IMR-90 (cell line): ENCODE measurements at regions not wholly inside any gene's neighbourhood (a gene's known extent, or its start where the extent isn't known, plus 50 kb on each side); places are given as distances from the start of the nearest gene placed in this dataset.

ENCODE experiments used
- ATAC-seq: fragments of 200-7000 bp; cut with Tn5 transposase; 2 replicates; pipeline ENCODE4 v1.9.1; 2020; ENCODE audit warnings: low read depth, mild to moderate bottlenecking, moderate library complexity
- BruUV-seq: library from RNA; stranded (reverse); fragments of 400-500 nt; replicated peaks from 2 replicates; lab custom pipeline; 2021; lab: Mats Ljungman, UMichigan
- CTCF ChIA-PET: fragments of 300-600 bp; formaldehyde crosslinking; extraction: SDS; loops from one replicate; lab custom pipeline; 2021; ENCODE audit warnings: antibody characterized with exemption; lab: Yijun Ruan, JAX
- POLR2A ChIA-PET: fragments of 300-600 bp; sonication (Branson Sonifier 250); formaldehyde crosslinking; loops from one replicate; lab custom pipeline; 2022; ENCODE audit warnings: antibody characterized with exemption; ENCODE audit not compliant: unreplicated experiment; lab: Charles Lee
- DNase-seq: peaks from one replicate; pipeline ENCODE4 v3.0.0; 2013
- H2AFZ ChIP-seq: replicated peaks from 2 replicates; pipeline ENCODE3; 2013; ENCODE audit warnings: low read length, mild to moderate bottlenecking; ENCODE audit not compliant: poor library complexity
- H2AK5ac ChIP-seq: 2 replicates; pipeline ENCODE4 v1.6.1; 2013; ENCODE audit warnings: low read depth, low read length, inconsistent platforms
- H2AK9ac ChIP-seq: replicated peaks from 2 replicates; pipeline ENCODE3; 2013; ENCODE audit warnings: mild to moderate bottlenecking, low read depth, low read length, moderate library complexity; ENCODE audit not compliant: poor library complexity
- H2BK120ac ChIP-seq: 2 replicates; pipeline ENCODE4 v1.6.1; 2013; ENCODE audit warnings: low read depth, low read length, inconsistent platforms
- H2BK15ac ChIP-seq: 3 replicates; pipeline ENCODE4 v1.6.1; 2013; ENCODE audit warnings: low read depth, low read length, inconsistent platforms
- H2BK20ac ChIP-seq: 2 replicates; pipeline ENCODE4 v1.6.1; 2013; ENCODE audit warnings: low read depth, mild to moderate bottlenecking, inconsistent platforms, low read length, moderate library complexity
- H2BK5ac ChIP-seq: 2 replicates; pipeline ENCODE4 v1.6.1; 2013; ENCODE audit warnings: mild to moderate bottlenecking, low read depth, low read length, inconsistent platforms; ENCODE audit not compliant: poor library complexity, severe bottlenecking
- H3K14ac ChIP-seq: replicated peaks from 2 replicates; pipeline ENCODE4 v1.6.1; 2013; ENCODE audit warnings: low read depth, low read length, inconsistent platforms
- H3K18ac ChIP-seq: 2 replicates; pipeline ENCODE4 v1.6.1; 2013; ENCODE audit warnings: low read depth, low read length, control low read depth
- H3K23ac ChIP-seq: 2 replicates; pipeline ENCODE4 v1.6.1; 2013; ENCODE audit warnings: low read depth, low read length, inconsistent platforms
- H3K27ac ChIP-seq: 2 replicates; pipeline ENCODE4 v1.5.1; 2013; ENCODE audit warnings: mild to moderate bottlenecking, control low read depth, low read length; ENCODE audit not compliant: insufficient read depth
- H3K27me3 ChIP-seq: 2 replicates; pipeline ENCODE4 v1.6.1; 2013; ENCODE audit warnings: low read length; ENCODE audit not compliant: control insufficient read depth, insufficient read depth
- H3K36me3 ChIP-seq: 2 replicates; pipeline ENCODE4 v1.6.1; 2013; ENCODE audit warnings: low read length, mixed read lengths; ENCODE audit not compliant: control insufficient read depth, insufficient read depth
- H3K4ac ChIP-seq: 2 replicates; pipeline ENCODE4 v1.6.1; 2013; ENCODE audit warnings: low read depth, low read length, inconsistent platforms
- H3K4me1 ChIP-seq: 2 replicates; pipeline ENCODE4 v1.6.1; 2013; ENCODE audit warnings: low read length, mixed read lengths; ENCODE audit not compliant: control insufficient read depth, insufficient read depth
- H3K4me2 ChIP-seq: 2 replicates; pipeline ENCODE4 v1.6.1; 2013; ENCODE audit warnings: low read depth, mild to moderate bottlenecking, control low read depth, low read length, moderate library complexity
- H3K4me3 ChIP-seq: 2 replicates; pipeline ENCODE4 v1.5.1; 2013; ENCODE audit warnings: low read depth, mild to moderate bottlenecking, control low read depth, low read length, moderate library complexity; ENCODE audit not compliant: insufficient read depth
- H3K56ac ChIP-seq: 2 replicates; pipeline ENCODE4 v1.6.1; 2013; ENCODE audit warnings: low read length, inconsistent platforms; ENCODE audit not compliant: insufficient read depth; ENCODE audit errors: extremely low read depth
- H3K79me1 ChIP-seq, 2 experiments: 2 replicates each; pipeline ENCODE4 v1.6.1; 2013; ENCODE audit warnings: low read length in 2 of 2, inconsistent platforms in 1 of 2, low read depth in 1 of 2
- H3K9ac ChIP-seq: 2 replicates; pipeline ENCODE4 v1.6.1; 2013; ENCODE audit warnings: low read depth, low read length, control low read depth
- H3K9me1 ChIP-seq: 2 replicates; pipeline ENCODE4 v1.6.1; 2013; ENCODE audit warnings: low read length, inconsistent platforms; ENCODE audit not compliant: insufficient read depth
- H3K9me3 ChIP-seq: 2 replicates; pipeline ENCODE4 v1.6.1; 2013; ENCODE audit warnings: low read length; ENCODE audit not compliant: control insufficient read depth, insufficient read depth
- H4K20me1 ChIP-seq: 2 replicates; pipeline ENCODE4 v1.6.1; 2013; ENCODE audit warnings: low read length, inconsistent platforms; ENCODE audit not compliant: insufficient read depth
- H4K5ac ChIP-seq: 2 replicates; pipeline ENCODE4 v1.6.1; 2013; ENCODE audit warnings: mild to moderate bottlenecking, low read depth, low read length, control low read depth
- H4K8ac ChIP-seq, 2 experiments: 2 replicates each; pipeline ENCODE4 v1.6.1; 2013; ENCODE audit warnings: low read depth in 2 of 2, low read length in 2 of 2, control low read depth in 1 of 2, inconsistent platforms in 1 of 2
- H4K91ac ChIP-seq: 2 replicates; pipeline ENCODE4 v1.6.1; 2013; ENCODE audit warnings: low read depth, low read length, inconsistent platforms; ENCODE audit not compliant: insufficient read depth
- CHD1 ChIP-seq: IDR thresholded peaks from 2 replicates; pipeline ENCODE4 v1.6.1; 2012; ENCODE audit warnings: low read depth, low read length, improper control_type of control experiment
- FOS ChIP-seq: fragments of 150-350 bp; IDR thresholded peaks from 2 replicates; pipeline ENCODE4 v1.6.1; 2016; ENCODE audit warnings: low read depth, low read length
- RCOR1 ChIP-seq: IDR thresholded peaks from 2 replicates; pipeline ENCODE4 v1.6.1; 2012; ENCODE audit warnings: mild to moderate bottlenecking, low read length, improper control_type of control experiment; ENCODE audit not compliant: insufficient replicate concordance
- RFX5 ChIP-seq: IDR thresholded peaks from 2 replicates; pipeline ENCODE4 v1.8.0; 2012; ENCODE audit warnings: low read depth, mild to moderate bottlenecking, low read length, moderate library complexity
- WGBS, 2 experiments: methylation state at CpG; one replicate each; pipeline versions ENCODE4 v1.1.5 to v1.1.7; 2013; ENCODE audit warnings: missing lambda C conversion rate in 2 of 2; ENCODE audit not compliant: insufficient read length in 1 of 2; ENCODE audit errors: extremely low coverage in 2 of 2; 5-methylcytosine and 5-hydroxymethylcytosine counted together
- dilution Hi-C: fragments of 300-500 bp; cut with HindIII; formaldehyde crosslinking; loops from one replicate; pipeline ENCODE4 v1.14.3; 2018; ENCODE audit warnings: low sequenced_read_pairs; ENCODE audit not compliant: unreplicated experiment
- in situ Hi-C: fragments of 300-500 bp; cut with MboI; formaldehyde crosslinking; loops from 3 replicates; pipeline ENCODE4 v1.14.3; 2019; ENCODE audit warnings: low sequenced_read_pairs, inconsistent platforms, mixed read lengths
- intact Hi-C: fragments of 100-400 bp; cut with micrococcal nuclease; formaldehyde crosslinking; loops from 2 replicates; pipeline ENCODE4 v1.10.0; 2022
- TF ChIP-seq, protein P1 (sequence below): fragments of 150-350 bp; IDR thresholded peaks from 2 replicates; pipeline ENCODE4 v1.6.1; 2017; ENCODE audit warnings: mild to moderate bottlenecking, antibody characterized with exemption, low read length, low read depth

DNA sequence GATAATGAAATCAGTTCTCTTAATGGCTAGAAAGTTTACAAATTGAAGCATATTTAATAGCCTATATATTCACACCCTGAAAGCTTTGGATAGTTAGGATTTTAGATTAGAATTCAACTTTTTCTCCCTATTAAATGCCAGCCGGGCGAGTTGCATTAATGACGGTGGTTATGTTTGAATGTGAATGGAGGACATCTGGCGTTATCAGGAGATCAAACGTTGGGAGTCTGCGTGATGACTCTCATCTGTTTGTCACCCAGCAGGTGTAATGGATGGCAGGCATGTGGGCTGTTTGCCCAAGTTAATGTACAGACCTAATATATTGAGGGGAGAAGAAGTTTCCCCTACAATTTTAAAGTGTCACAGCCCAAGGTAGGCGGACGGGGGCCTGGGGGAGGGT, 1227.7 kb upstream of the WWC1 start:
- intact Hi-C loops, result no loop called here
- no peak overlapping the region for H4K91ac ChIP-seq
- no peak overlapping the region for H2AK9ac ChIP-seq
- no peak overlapping the region for H3K18ac ChIP-seq
- H2BK5ac ChIP-seq, result no peak overlapping the region
- no peak overlapping the region for H3K4ac ChIP-seq
- H2AFZ ChIP-seq, result no peak overlapping the region
- in situ Hi-C loops, result no loop called here
- WGBS, 2 experiments, result no CpG with 5 or more reads among the region's 8 CpGs
- no peak overlapping the region for H3K9ac ChIP-seq
- no peak overlapping the region for H4K5ac ChIP-seq
- no peak overlapping the region for H4K8ac ChIP-seq
- dilution Hi-C loops, result no loop called here
- H2BK15ac ChIP-seq, result no peak overlapping the region
- no peaks in the 10 kb centered on the region for H3K9me3 ChIP-seq
- no peaks in the 10 kb centered on the region for H3K4me1 ChIP-seq
- no peaks in the 10 kb centered on the region for H3K36me3 ChIP-seq
- no peak overlapping the region for H2BK20ac ChIP-seq
- H3K56ac ChIP-seq, result no peak overlapping the region
- H3K4me3 ChIP-seq, result no peak overlapping the region
- no peak overlapping the region for H2BK120ac ChIP-seq
- no peak overlapping the region for H3K27ac ChIP-seq
- H4K20me1 ChIP-seq, result no peaks in the 10 kb centered on the region
- H3K27me3 ChIP-seq, result no peaks in the 10 kb centered on the region
- no peak for TF ChIP-seq FOS
- no peak for TF ChIP-seq RFX5
- TF ChIP-seq, protein P1, sequence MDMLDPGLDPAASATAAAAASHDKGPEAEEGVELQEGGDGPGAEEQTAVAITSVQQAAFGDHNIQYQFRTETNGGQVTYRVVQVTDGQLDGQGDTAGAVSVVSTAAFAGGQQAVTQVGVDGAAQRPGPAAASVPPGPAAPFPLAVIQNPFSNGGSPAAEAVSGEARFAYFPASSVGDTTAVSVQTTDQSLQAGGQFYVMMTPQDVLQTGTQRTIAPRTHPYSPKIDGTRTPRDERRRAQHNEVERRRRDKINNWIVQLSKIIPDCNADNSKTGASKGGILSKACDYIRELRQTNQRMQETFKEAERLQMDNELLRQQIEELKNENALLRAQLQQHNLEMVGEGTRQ, result no peak
- no peak for TF ChIP-seq CHD1
- TF ChIP-seq RCOR1, result no peak
- H3K23ac ChIP-seq, result no peak overlapping the region
- BruUV-seq, result no TSS peak
- ATAC-seq (no peak), DNase-seq (no peak)
- H3K14ac ChIP-seq, result no peak overlapping the region
- H3K79me1 ChIP-seq, result no peaks in the 10 kb centered on the region
- ChIA-PET POLR2A (no interaction called here), CTCF (no interaction called here)
- H2AK5ac ChIP-seq, result no peak overlapping the region
- no peaks in the 10 kb centered on the region for H3K9me1 ChIP-seq
- H3K4me2 ChIP-seq, result no peak overlapping the region
